Ishikawa (cell line): ENCODE measurements at regions not wholly inside any gene's neighbourhood (a gene's known extent, or its start where the extent isn't known, plus 50 kb on each side); places are given as distances from the start of the nearest gene placed in this dataset.

Source experiments
- CEBPB ChIP-seq: IDR thresholded peaks from 2 replicates; pipeline ENCODE4 v1.6.1; 2012
- CREB1 ChIP-seq: IDR thresholded peaks from 2 replicates; pipeline ENCODE4 v1.6.1; 2012; ENCODE audit warnings: low read depth
- NFIC ChIP-seq: IDR thresholded peaks from 2 replicates; pipeline ENCODE4 v1.6.1; 2012
- RAD21 ChIP-seq: IDR thresholded peaks from 2 replicates; pipeline ENCODE4 v1.6.1; 2012; ENCODE audit warnings: low read depth
- TAF1 ChIP-seq: IDR thresholded peaks from 2 replicates; pipeline ENCODE4 v1.6.1; 2012; ENCODE audit warnings: low read depth, mild to moderate bottlenecking
- TEAD4 ChIP-seq: IDR thresholded peaks from 2 replicates; pipeline ENCODE4 v1.6.1; 2012
- YY1 ChIP-seq: IDR thresholded peaks from 2 replicates; pipeline ENCODE4 v1.6.1; 2012; ENCODE audit warnings: low read depth
- TF ChIP-seq, protein P1 (sequence below): IDR thresholded peaks from 2 replicates; pipeline ENCODE4 v1.6.1; 2012
- TF ChIP-seq, protein P2 (sequence below): IDR thresholded peaks from 2 replicates; pipeline ENCODE4 v1.6.1; 2012

DNA sequence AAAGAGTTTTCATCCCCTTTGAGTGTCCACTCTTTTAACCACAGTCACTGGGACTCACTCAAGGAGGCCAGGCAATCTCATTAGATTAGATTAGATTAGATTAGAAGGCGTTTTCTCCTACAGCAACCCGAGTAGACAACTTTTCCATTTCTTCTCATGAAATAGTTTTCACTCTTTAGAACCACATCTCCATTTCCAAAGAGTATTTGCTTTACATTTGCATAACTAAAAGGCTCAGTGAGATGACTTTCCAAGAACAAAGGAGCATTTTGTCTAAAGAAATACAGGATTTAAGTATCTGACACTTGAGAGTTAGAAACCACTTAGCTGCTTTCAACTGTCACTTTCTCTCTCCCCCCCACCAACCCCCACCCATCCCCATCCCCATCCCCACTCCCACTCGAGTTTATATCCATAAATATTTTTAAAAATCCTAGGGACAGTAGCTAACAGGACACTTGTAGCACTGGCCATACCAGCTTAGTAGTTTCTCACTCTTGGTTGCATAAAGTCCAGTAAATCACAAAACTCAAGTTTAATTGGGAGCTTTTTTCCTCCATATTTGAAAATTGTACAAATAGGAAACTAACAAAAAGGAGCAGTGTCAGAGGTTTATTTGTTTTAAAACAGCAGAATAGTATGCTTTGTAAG, 2202.9 kb upstream of the WWC1 start:
- TF ChIP-seq YY1 (no peak), NFIC (no peak), CEBPB (no peak), CREB1 (no peak), TEAD4 (no peak), RAD21 (no peak), TAF1 (no peak)
- TF ChIP-seq, protein P1, sequence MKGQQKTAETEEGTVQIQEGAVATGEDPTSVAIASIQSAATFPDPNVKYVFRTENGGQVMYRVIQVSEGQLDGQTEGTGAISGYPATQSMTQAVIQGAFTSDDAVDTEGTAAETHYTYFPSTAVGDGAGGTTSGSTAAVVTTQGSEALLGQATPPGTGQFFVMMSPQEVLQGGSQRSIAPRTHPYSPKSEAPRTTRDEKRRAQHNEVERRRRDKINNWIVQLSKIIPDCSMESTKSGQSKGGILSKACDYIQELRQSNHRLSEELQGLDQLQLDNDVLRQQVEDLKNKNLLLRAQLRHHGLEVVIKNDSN = no peak
- TF ChIP-seq, protein P2, sequence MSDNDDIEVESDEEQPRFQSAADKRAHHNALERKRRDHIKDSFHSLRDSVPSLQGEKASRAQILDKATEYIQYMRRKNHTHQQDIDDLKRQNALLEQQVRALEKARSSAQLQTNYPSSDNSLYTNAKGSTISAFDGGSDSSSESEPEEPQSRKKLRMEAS = no peak
